Ovary (tissue), 7 donors: ENCODE measurements at regions not wholly inside any gene's neighbourhood (a gene's known extent, or its start where the extent isn't known, plus 50 kb on each side); places are given as distances from the start of the nearest gene placed in this dataset.

ENCODE experiments used
- DNase-seq, 5 donors: peaks; one replicate each; pipeline ENCODE4 v3.0.0-alpha.2; 2019 to 2020
- H3K27ac ChIP-seq, 2 donors: fragments of 200-600 bp; one replicate each; pipeline versions ENCODE4 v1.5.1 to v1.8.0; 2019 to 2022
- H3K27me3 ChIP-seq: fragments of 200-600 bp; one replicate; pipeline ENCODE4 v1.8.0; 2022
- H3K36me3 ChIP-seq: fragments of 200-600 bp; sonication (generic); one replicate; pipeline ENCODE4 v1.5.1; 2019
- H3K4me1 ChIP-seq: one replicate; pipeline ENCODE4 v1.8.1; 2013; ENCODE audit warnings: mild to moderate bottlenecking, moderate library complexity; ENCODE audit not compliant: insufficient read depth
- H3K4me3 ChIP-seq: fragments of 200-600 bp; sonication (generic); one replicate; pipeline ENCODE4 v1.5.1; 2017
- H3K9me3 ChIP-seq, 2 donors: fragments of 200-600 bp in 1 of 2; sonication (generic) in 1 of 2; one replicate each; pipeline versions ENCODE4 v1.5.1 to v1.8.1; 2013 to 2019; ENCODE audit warnings: mild to moderate bottlenecking in 1 of 2, moderate library complexity in 1 of 2
- EP300 ChIP-seq: sonication (generic); formaldehyde crosslinking; IDR thresholded peaks from one replicate; pipeline ENCODE4 v1.6.1; 2017; ENCODE audit warnings: antibody characterized with exemption
- POLR2A ChIP-seq: fragments of 450-650 bp; IDR thresholded peaks from one replicate; pipeline ENCODE4 v1.6.1; 2017; ENCODE audit warnings: antibody characterized with exemption, mild to moderate bottlenecking, moderate library complexity
- WGBS, 3 donors: extraction: QIAGEN DNeasy Blood & Tissue Kit in 1 of 3; methylation state at CpG; one replicate each; pipeline versions ENCODE4 v1.1.5 to v1.1.7; 2013 to 2017; 5-methylcytosine and 5-hydroxymethylcytosine counted together
- intact Hi-C, 4 donors: fragments of 100-400 bp; cut with DNase I; formaldehyde crosslinking; loops; one replicate each; pipeline versions ENCODE4 v1.11.0 to v1.15.1; 2022 to 2023
- TF ChIP-seq, protein P1 (sequence below), 3 donors: fragments of 450-650 bp in 2 of 3; fragments of 200-600 bp in 1 of 3; IDR thresholded peaks; one replicate each; pipeline versions ENCODE4 v1.5.1 to v1.8.0; 2016 to 2022; ENCODE audit warnings: antibody characterized with exemption in 3 of 3, mild to moderate bottlenecking in 1 of 3
- donor health status: DM: no; HTN: no; CAD: no; lungs with moderate emphysema.
- donor health status: DM: no; HTN: no; CAD: no.
- donor health status: Bipolar disorder and iron deficiency.
- donor health status: DM: no; HTN: no; CAD: no.
- donor health status: DM: yes; HTN: yes; CAD: no.

DNA sequence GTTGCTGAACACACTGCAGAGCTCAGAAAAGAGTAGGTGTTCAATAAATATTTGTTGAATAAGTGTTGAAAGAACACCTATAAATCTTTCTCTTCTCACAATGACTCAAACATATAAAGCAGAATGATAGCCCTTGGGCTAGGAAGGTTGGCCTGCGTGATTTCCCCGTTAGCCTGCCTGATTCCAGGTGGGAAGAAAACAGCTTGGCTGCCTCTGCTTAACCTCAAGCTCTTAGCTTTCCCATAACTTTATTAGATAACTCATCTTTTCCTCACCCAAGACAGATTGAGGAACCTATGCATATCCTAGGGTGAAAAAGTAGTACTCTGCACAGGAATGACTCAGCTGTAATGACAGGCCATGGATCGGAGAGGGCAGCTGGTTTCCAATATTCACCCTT, 300.3 kb upstream of the ID4 start:
- no peak for DNase-seq
- Histone ChIP-seq H3K4me1 (peaks cover 2% of the 10 kb centered on the region), H3K4me3 (no peak overlapping the region), H3K36me3 (no peaks in the 10 kb centered on the region), H3K27ac (no peak overlapping the region), H3K9me3 (no peaks in the 10 kb centered on the region), H3K27me3 (no peaks in the 10 kb centered on the region)
- 89 to 94% (median 94%) methylated on average over 3 of the region's 3 CpGs for WGBS, 3 donors
- no peak for TF ChIP-seq EP300
- TF ChIP-seq, protein P1, sequence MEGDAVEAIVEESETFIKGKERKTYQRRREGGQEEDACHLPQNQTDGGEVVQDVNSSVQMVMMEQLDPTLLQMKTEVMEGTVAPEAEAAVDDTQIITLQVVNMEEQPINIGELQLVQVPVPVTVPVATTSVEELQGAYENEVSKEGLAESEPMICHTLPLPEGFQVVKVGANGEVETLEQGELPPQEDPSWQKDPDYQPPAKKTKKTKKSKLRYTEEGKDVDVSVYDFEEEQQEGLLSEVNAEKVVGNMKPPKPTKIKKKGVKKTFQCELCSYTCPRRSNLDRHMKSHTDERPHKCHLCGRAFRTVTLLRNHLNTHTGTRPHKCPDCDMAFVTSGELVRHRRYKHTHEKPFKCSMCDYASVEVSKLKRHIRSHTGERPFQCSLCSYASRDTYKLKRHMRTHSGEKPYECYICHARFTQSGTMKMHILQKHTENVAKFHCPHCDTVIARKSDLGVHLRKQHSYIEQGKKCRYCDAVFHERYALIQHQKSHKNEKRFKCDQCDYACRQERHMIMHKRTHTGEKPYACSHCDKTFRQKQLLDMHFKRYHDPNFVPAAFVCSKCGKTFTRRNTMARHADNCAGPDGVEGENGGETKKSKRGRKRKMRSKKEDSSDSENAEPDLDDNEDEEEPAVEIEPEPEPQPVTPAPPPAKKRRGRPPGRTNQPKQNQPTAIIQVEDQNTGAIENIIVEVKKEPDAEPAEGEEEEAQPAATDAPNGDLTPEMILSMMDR (IDR thresholded peaks at IDR 0.05) = no peak
- no peak for TF ChIP-seq POLR2A
- intact Hi-C loops = no loop called here

GRCh38 chr6:19538096-19538495, 299.1 kb upstream of the ID4 start:
- no peak overlapping the region for H3K4me3 ChIP-seq
- no peaks in the 10 kb centered on the region for H3K36me3 ChIP-seq
- H3K4me1 ChIP-seq = peaks cover 2% of the 10 kb centered on the region
- intact Hi-C loops = no loop called here
- no peak for TF ChIP-seq EP300
- TF ChIP-seq, protein P1 (IDR thresholded peaks at IDR 0.05) = no peak
- no peak for TF ChIP-seq POLR2A
- peak in 2 of 5 donors; percentile 12 to 33 for DNase-seq
- H3K27me3 ChIP-seq = no peaks in the 10 kb centered on the region
- H3K27ac ChIP-seq = no peak overlapping the region
- H3K9me3 ChIP-seq = no peaks in the 10 kb centered on the region
- 70 to 76% (median 75%) methylated on average over 12 of the region's 12 CpGs for WGBS, 3 donors

GRCh38 chr6:19547507-19547906, 289.7 kb upstream of the ID4 start:
- WGBS, 3 donors = 90 to 98% (median 94%) methylated on average over 2 of the region's 2 CpGs
- no peaks in the 10 kb centered on the region for H3K9me3 ChIP-seq
- H3K27me3 ChIP-seq = no peaks in the 10 kb centered on the region
- no peak overlapping the region for H3K4me3 ChIP-seq
- H3K4me1 ChIP-seq = no peaks in the 10 kb centered on the region
- no peak overlapping the region for H3K27ac ChIP-seq
- TF ChIP-seq, protein P1 (IDR thresholded peaks at IDR 0.05) = no peak
- TF ChIP-seq POLR2A = no peak
- no peak for TF ChIP-seq EP300
- intact Hi-C loops = no loop called here
- no peak for DNase-seq
- no peaks in the 10 kb centered on the region for H3K36me3 ChIP-seq

DNA sequence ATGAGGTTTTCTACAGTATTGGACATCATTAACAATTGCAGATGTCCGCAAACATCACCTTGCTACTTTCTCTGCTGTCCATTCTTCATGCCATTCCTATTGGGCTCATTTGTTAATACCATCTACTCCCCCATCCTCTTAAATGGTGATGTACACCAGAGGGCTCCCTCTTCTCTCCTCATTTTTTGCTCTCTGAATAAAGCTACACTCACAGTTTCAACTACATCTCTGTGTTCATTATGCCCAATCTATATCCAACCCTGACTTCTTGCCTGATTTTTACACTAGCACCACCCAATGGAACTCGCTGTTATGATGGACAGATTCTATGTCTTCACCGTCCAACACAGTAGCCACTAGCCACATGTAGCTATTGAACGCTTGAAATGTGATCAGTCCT, 288.1 kb upstream of the ID4 start:
- no peak for DNase-seq
- Histone ChIP-seq H3K27me3 (no peaks in the 10 kb centered on the region), H3K9me3 (no peaks in the 10 kb centered on the region), H3K4me1 (no peaks in the 10 kb centered on the region), H3K36me3 (no peaks in the 10 kb centered on the region), H3K27ac (no peak overlapping the region), H3K4me3 (no peak overlapping the region)
- intact Hi-C loops = no loop called here
- WGBS, 3 donors = 94 to 95% (median 94%) methylated on average over 4 of the region's 4 CpGs
- TF ChIP-seq EP300 (no peak), POLR2A (no peak)
- TF ChIP-seq, protein P1 (IDR thresholded peaks at IDR 0.05) = no peak

- no peak overlapping the region for H3K27ac ChIP-seq
- no peaks in the 10 kb centered on the region for H3K36me3 ChIP-seq
- no peak for DNase-seq
- no peaks in the 10 kb centered on the region for H3K4me1 ChIP-seq
- TF ChIP-seq POLR2A = no peak
- H3K9me3 ChIP-seq = no peaks in the 10 kb centered on the region
- H3K27me3 ChIP-seq = no peaks in the 10 kb centered on the region
- 90 to 94% (median 91%) methylated on average over 2 of the region's 2 CpGs for WGBS, 3 donors
- H3K4me3 ChIP-seq = no peak overlapping the region
- intact Hi-C loops = no loop called here
Observed at GRCh38 chr6:19550380-19550779, 286.8 kb upstream of the ID4 start.
